Spinal cord (tissue), 9 donors: ENCODE measurements at regions not wholly inside any gene's neighbourhood (a gene's known extent, or its start where the extent isn't known, plus 50 kb on each side); places are given as distances from the start of the nearest gene placed in this dataset.

Source experiments
- DNase-seq, 6 donors: peaks; one replicate each; pipeline versions ENCODE4 v3.0.0 to v3.0.0-alpha.2; 2013 to 2015; ENCODE audit warnings: low spot score in 6 of 6, low read depth in 4 of 6
- H3K27ac ChIP-seq: one replicate; pipeline ENCODE4 v1.5.1; 2013; ENCODE audit warnings: low read depth, low read length, control low read depth
- H3K27me3 ChIP-seq: one replicate; pipeline ENCODE4 v1.6.1; 2013; ENCODE audit warnings: low read length; ENCODE audit not compliant: control insufficient read depth, insufficient read depth
- H3K36me3 ChIP-seq: one replicate; pipeline ENCODE4 v1.6.1; 2013; ENCODE audit warnings: low read length; ENCODE audit not compliant: control insufficient read depth, insufficient read depth
- H3K4me1 ChIP-seq: one replicate; pipeline ENCODE4 v1.6.1; 2013; ENCODE audit warnings: low read length; ENCODE audit not compliant: control insufficient read depth, insufficient read depth
- H3K4me3 ChIP-seq: one replicate; pipeline ENCODE4 v1.5.1; 2013; ENCODE audit warnings: low read depth, low read length, control low read depth
- H3K9me3 ChIP-seq: one replicate; pipeline ENCODE4 v1.6.1; 2013; ENCODE audit warnings: low read length; ENCODE audit not compliant: control insufficient read depth, insufficient read depth
- WGBS: methylation state at CpG from one replicate; pipeline ENCODE4 v1.1.5; 2013; ENCODE audit warnings: missing lambda C conversion rate; ENCODE audit not compliant: insufficient coverage; 5-methylcytosine and 5-hydroxymethylcytosine counted together
- donor health status: healthy.

DNA sequence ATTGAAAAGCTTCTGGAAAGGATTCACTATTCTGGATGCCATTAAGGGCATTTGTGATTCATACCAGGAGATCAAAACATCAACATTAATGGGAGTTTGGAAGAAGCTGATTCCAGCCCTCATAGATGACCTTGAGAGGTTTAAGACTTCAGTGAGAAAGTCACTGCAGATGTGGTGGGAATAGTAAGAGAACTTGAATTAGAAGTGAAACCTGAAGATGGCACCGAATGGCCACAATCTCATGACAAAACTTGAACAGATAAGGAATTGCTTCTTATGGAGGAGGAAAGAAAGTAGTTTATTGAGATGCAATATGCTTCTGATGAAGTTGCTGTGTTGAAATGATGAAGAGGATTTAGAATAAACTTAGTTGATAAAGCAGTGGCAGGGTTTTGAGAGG is 254.6 kb upstream of the SLC24A2 start:
- Histone ChIP-seq H3K4me3 (no peak overlapping the region), H3K9me3 (no peaks in the 10 kb centered on the region), H3K27me3 (peaks cover 7% of the 10 kb centered on the region), H3K27ac (no peak overlapping the region), H3K36me3 (no peaks in the 10 kb centered on the region), H3K4me1 (peaks cover 16% of the 10 kb centered on the region)
- 100% methylated on average over 1 of the region's 1 CpG for WGBS
- DNase-seq, result peak in 1 of 6 donors; percentile 17

GRCh38 chr9:20043035-20043434 is 254.2 kb upstream of the SLC24A2 start:
- Histone ChIP-seq H3K4me1 (peaks cover 16% of the 10 kb centered on the region), H3K27me3 (peaks cover 7% of the 10 kb centered on the region), H3K36me3 (no peaks in the 10 kb centered on the region), H3K9me3 (no peaks in the 10 kb centered on the region), H3K27ac (no peak overlapping the region), H3K4me3 (no peak overlapping the region)
- DNase-seq, result no peak
- no CpG with 5 or more reads among the region's 3 CpGs for WGBS

DNA sequence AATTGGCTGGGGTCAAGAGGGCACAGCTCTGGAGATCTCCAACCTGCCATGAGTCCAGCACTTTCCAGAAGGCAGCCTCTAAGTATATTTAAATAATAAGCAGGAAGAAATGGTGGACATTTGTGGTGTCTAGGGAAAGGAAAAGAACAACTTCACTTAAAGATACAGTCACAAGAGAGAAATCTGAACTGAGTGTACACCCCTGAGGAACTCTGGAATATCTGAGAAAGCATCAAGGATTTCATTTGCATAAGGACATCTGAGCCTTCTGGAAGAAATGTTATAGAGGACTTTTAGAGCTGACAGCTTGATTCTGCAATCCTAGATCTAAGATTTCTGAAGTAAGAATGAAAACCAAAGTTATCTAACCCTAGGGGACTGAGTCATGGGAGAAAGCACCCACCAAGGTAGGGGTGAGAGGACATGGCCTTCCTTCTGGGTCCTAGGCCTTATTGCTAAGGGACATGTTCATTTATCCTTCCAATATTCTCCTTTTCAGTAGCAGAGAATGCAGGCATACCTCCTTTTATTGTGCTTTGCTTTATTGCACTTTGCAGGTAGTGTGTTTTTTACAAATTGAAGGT is 253.4 kb upstream of the SLC24A2 start:
- Histone ChIP-seq H3K4me3 (no peak overlapping the region), H3K4me1 (peaks cover 16% of the 10 kb centered on the region), H3K27ac (peak overlapping the region; percentile 48), H3K27me3 (peaks cover 7% of the 10 kb centered on the region), H3K9me3 (no peaks in the 10 kb centered on the region), H3K36me3 (no peaks in the 10 kb centered on the region)
- DNase-seq, result no peak

GRCh38 chr9:20041697-20042081 is 252.9 kb upstream of the SLC24A2 start:
- Histone ChIP-seq H3K9me3 (no peaks in the 10 kb centered on the region), H3K4me1 (peaks cover 16% of the 10 kb centered on the region), H3K36me3 (no peaks in the 10 kb centered on the region), H3K27me3 (peaks cover 7% of the 10 kb centered on the region), H3K4me3 (no peak overlapping the region), H3K27ac (peak overlapping the region; percentile 48)
- WGBS, result 39% methylated on average over 5 of the region's 5 CpGs
- DNase-seq, result peak in 4 of 6 donors; percentile 54 to 93 (median 64)

DNA sequence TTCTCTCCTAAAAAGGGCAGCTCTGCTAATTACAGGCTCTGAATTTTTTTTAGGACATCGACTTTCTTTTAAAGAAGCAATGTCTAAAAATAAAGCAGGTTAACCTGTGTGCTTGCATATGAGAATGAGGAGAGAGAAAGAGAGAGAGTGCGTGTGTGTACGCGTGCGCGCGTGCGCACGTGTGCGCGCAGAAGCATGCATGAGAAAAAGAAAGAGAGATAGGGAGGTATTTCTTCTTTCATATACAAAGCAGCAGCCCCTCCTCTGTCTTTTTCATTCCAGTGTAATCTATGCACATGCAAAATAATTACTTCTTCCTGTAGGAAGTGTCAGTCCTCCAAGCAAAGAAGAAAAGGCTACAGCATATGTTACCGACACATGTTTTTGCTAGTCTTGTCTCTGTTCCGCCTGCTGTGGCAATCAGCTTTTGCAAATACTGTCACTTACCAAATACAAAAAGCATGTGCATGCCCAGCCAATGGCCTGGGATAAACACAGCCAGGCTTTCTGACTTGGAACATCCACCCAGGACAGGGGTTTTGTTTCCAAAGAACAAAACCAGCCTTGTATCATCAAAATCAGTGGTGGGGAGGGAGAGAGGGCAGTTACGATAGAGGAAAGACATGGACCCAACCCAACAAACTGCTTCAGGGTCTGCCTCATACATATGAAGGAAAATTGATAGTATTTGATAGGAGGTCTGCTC is 252.3 kb upstream of the SLC24A2 start:
- Histone ChIP-seq H3K27ac (peak overlapping the region; percentile 48), H3K4me1 (peaks cover 16% of the 10 kb centered on the region), H3K27me3 (peaks cover 7% of the 10 kb centered on the region), H3K4me3 (peak overlapping the region; percentile 6), H3K36me3 (no peaks in the 10 kb centered on the region), H3K9me3 (no peaks in the 10 kb centered on the region)
- WGBS, result 0% methylated on average over 2 of the region's 14 CpGs
- peak in 3 of 6 donors; percentile 54 to 97 (median 89) for DNase-seq

DNA sequence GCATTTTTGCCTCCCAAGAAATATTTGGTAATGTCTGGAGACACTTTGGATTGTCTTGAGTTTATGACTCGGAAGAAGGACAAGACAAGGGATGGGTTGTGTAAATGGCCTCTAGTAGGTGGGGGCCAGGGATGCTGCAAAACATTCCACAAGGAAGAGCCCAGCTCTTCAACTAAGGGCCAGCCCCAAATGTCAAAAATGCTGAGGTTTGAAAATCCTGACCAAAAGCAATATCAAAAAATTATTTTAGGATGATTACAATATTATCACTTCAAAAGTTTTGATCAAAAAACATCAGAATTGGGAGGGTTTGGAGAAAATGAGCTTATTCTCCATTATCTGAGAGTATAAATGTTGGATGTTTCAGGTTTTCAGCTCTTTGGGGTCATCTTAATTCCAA is 248.9 kb upstream of the SLC24A2 start:
- H3K4me1 ChIP-seq, result peaks cover 16% of the 10 kb centered on the region
- H3K27ac ChIP-seq, result no peak overlapping the region
- H3K4me3 ChIP-seq, result no peak overlapping the region
- peaks cover 7% of the 10 kb centered on the region for H3K27me3 ChIP-seq
- H3K9me3 ChIP-seq, result no peaks in the 10 kb centered on the region
- no peaks in the 10 kb centered on the region for H3K36me3 ChIP-seq
- 100% methylated on average over 1 of the region's 1 CpG for WGBS
- no peak for DNase-seq

GRCh38 chr9:20033511-20033910 is 244.7 kb upstream of the SLC24A2 start:
- 100% methylated on average over 1 of the region's 2 CpGs for WGBS
- DNase-seq, result no peak
- no peaks in the 10 kb centered on the region for H3K27me3 ChIP-seq

GRCh38 chr9:20032413-20033006 is 243.7 kb upstream of the SLC24A2 start:
- Histone ChIP-seq H3K27ac (no peak overlapping the region), H3K9me3 (no peaks in the 10 kb centered on the region), H3K36me3 (no peaks in the 10 kb centered on the region), H3K4me1 (no peaks in the 10 kb centered on the region), H3K27me3 (no peaks in the 10 kb centered on the region), H3K4me3 (no peak overlapping the region)
- no peak for DNase-seq
- 86% methylated on average over 2 of the region's 8 CpGs for WGBS

More at GRCh38 chr9:20033511-20033910, 244.7 kb upstream of the SLC24A2 start:
- Histone ChIP-seq H3K9me3 (no peaks in the 10 kb centered on the region), H3K4me3 (no peak overlapping the region), H3K27ac (no peak overlapping the region), H3K36me3 (no peaks in the 10 kb centered on the region), H3K4me1 (no peaks in the 10 kb centered on the region)

DNA sequence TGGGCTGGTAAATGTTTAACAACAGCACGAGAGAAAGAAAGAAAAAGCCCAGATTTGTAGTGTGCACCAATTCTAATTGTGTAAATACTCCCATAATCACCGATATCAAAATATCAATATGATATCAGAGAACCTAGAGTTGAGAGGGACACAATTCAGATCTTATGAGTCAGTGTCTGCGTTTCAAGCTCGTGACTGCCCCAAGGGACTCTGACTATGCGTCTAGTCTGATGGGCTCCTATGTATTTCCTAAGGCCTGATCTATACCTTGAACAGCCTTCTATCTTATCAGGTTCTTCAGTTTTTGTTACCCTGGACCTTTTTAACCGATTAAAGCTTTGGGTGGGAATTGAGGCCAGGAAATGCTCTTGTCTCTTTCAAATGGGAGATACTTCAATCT is 243.0 kb upstream of the SLC24A2 start:
- H3K36me3 ChIP-seq, result no peaks in the 10 kb centered on the region
- no peak overlapping the region for H3K27ac ChIP-seq
- no peaks in the 10 kb centered on the region for H3K27me3 ChIP-seq
- no CpG with 5 or more reads among the region's 6 CpGs for WGBS
- H3K4me3 ChIP-seq, result no peak overlapping the region
- no peaks in the 10 kb centered on the region for H3K9me3 ChIP-seq
- H3K4me1 ChIP-seq, result no peaks in the 10 kb centered on the region
- no peak for DNase-seq

GRCh38 chr9:20030671-20031070 is 241.8 kb upstream of the SLC24A2 start:
- DNase-seq, result no peak
- H3K9me3 ChIP-seq, result no peaks in the 10 kb centered on the region
- no peaks in the 10 kb centered on the region for H3K36me3 ChIP-seq
- no CpG with 5 or more reads among the region's 2 CpGs for WGBS
- H3K4me3 ChIP-seq, result no peak overlapping the region
- no peaks in the 10 kb centered on the region for H3K27me3 ChIP-seq
- H3K27ac ChIP-seq, result no peak overlapping the region
- no peaks in the 10 kb centered on the region for H3K4me1 ChIP-seq
